ENCODE measurements at regions not wholly inside any gene's neighbourhood (a gene's known extent, or its start where the extent isn't known, plus 50 kb on each side); places are given as distances from the start of the nearest gene placed in this dataset.

DNA sequence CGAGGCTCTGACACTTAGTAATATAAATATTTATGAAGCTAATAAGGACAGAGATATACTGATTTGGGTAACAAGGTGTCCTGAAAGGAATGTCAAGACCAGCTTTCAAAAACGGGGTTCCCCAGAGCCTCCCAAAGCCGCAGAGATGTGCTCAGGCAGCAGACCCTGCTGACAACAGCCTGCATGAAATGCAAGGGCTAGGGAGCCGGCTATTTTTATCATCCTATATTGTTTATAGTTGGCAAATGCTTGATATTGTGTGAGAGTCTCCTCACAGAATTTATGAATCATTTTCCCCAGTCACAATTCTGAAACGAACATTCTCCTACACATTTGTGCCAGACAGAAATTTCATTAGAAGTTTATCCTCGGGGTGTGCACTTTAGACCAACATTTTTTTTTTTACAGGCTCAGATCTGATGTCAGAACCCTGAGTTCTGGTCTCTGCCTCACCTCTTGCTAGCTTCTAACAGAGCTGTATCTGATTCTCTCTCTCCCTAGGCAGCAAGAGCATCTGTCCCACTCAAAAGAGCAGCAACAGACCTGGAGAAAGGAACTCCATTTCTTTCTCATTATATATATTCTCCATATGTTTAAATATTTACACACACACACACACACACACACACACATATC is 302.3 kb upstream of the PLD5 start:
- TF ChIP-seq, protein P1, sequence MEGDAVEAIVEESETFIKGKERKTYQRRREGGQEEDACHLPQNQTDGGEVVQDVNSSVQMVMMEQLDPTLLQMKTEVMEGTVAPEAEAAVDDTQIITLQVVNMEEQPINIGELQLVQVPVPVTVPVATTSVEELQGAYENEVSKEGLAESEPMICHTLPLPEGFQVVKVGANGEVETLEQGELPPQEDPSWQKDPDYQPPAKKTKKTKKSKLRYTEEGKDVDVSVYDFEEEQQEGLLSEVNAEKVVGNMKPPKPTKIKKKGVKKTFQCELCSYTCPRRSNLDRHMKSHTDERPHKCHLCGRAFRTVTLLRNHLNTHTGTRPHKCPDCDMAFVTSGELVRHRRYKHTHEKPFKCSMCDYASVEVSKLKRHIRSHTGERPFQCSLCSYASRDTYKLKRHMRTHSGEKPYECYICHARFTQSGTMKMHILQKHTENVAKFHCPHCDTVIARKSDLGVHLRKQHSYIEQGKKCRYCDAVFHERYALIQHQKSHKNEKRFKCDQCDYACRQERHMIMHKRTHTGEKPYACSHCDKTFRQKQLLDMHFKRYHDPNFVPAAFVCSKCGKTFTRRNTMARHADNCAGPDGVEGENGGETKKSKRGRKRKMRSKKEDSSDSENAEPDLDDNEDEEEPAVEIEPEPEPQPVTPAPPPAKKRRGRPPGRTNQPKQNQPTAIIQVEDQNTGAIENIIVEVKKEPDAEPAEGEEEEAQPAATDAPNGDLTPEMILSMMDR (conservative IDR thresholded peaks at IDR 0.05 in 1 of 2, IDR thresholded peaks at IDR 0.05 in 1 of 2; ENCODE audit: low read depth in 1 of 2, low read length in 2 of 2): no peak
- TF ChIP-seq EZH2 (IDR thresholded peaks at IDR 0.05; ENCODE audit: low read length, missing control alignments): no peak
